ENCODE measurements at regions not wholly inside any gene's neighbourhood (a gene's known extent, or its start where the extent isn't known, plus 50 kb on each side); places are given as distances from the start of the nearest gene placed in this dataset.

- Histone ChIP-seq H2BK12ac (ENCODE audit: low read length in 2 of 2) (no peak overlapping the region), H3K9me3 (ENCODE audit: control insufficient read depth, low read length) (no peaks in the 10 kb centered on the region), H3K27me3 (ENCODE audit: control insufficient read depth in 1 of 2, insufficient read depth in 1 of 2, low read length in 2 of 2) (no peaks in the 10 kb centered on the region), H2BK120ac (ENCODE audit: low read depth, low read length) (no peak overlapping the region), H4K91ac (ENCODE audit: low read length) (no peak overlapping the region), H2AK5ac (ENCODE audit: low read length, severe bottlenecking) (no peak overlapping the region), H2AFZ (ENCODE audit: low read depth, low read length) (no peak overlapping the region), H3K14ac (ENCODE audit: low read length in 2 of 2) (no peak overlapping the region), H3K4me1 (ENCODE audit: control insufficient read depth, insufficient read depth, low read depth, low read length) (no peaks in the 10 kb centered on the region), H2BK5ac (ENCODE audit: low read depth, low read length, poor library complexity, severe bottlenecking) (no peak overlapping the region), H4K8ac (ENCODE audit: low read length) (no peak overlapping the region), H3K23ac (ENCODE audit: low read length in 2 of 2) (no peak overlapping the region), H3K18ac (ENCODE audit: low read depth in 1 of 2, low read length in 2 of 2) (no peak overlapping the region), H3K4ac (ENCODE audit: low read depth in 1 of 2, low read length in 2 of 2) (no peak overlapping the region), H3K27ac (ENCODE audit: low read length, poor library complexity, severe bottlenecking) (no peak overlapping the region), H3K4me2 (ENCODE audit: low read length, poor library complexity, severe bottlenecking) (no peak overlapping the region), H3K79me1 (replicated peaks; ENCODE audit: low read length, poor library complexity, severe bottlenecking) (no peaks in the 10 kb centered on the region), H3K9ac (ENCODE audit: low read length) (no peak overlapping the region), H3K36me3 (ENCODE audit: control insufficient read depth in 1 of 2, insufficient read depth in 2 of 2, low read depth in 1 of 2, low read length in 2 of 2) (no peaks in the 10 kb centered on the region), H2BK15ac (ENCODE audit: low read depth, poor library complexity, severe bottlenecking) (no peak overlapping the region), H3K4me3 (ENCODE audit: insufficient read depth in 1 of 2, low read depth in 1 of 2, low read length in 2 of 2) (no peak overlapping the region)
- no peak for DNase-seq
- WGBS = no CpG with 5 or more reads among the region's 3 CpGs
Observed at GRCh38 chr15:47352217-47352616, 365.1 kb upstream of the SEMA6D start.

DNA sequence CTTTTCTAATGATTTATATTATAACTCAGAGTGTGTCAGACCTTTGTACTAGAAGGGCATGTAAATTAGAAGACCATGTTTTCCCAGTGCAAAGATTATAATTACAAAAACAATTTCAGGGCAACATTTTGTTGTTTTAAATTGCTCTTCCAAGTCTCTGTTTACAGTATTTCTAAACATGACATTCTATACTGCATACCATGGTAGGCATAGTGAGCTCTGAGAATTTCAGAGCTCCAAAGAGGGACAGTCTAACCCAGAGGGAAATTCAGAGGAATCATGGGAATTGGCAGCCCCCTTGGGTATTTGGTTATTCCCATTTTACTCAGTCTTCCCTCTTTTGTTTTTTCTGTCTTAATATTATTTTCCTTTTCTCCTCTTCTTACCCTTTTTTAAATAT is 361.5 kb upstream of the SEMA6D start:
- Histone ChIP-seq H2BK120ac (ENCODE audit: low read depth, low read length) (no peak overlapping the region), H3K9me3 (ENCODE audit: control insufficient read depth, low read length) (no peaks in the 10 kb centered on the region), H3K27me3 (ENCODE audit: control insufficient read depth in 1 of 2, insufficient read depth in 1 of 2, low read length in 2 of 2) (no peaks in the 10 kb centered on the region), H3K9ac (ENCODE audit: low read length) (no peak overlapping the region), H2AK5ac (ENCODE audit: low read length, severe bottlenecking) (no peak overlapping the region), H3K4me1 (ENCODE audit: control insufficient read depth, insufficient read depth, low read depth, low read length) (no peaks in the 10 kb centered on the region), H3K18ac (ENCODE audit: low read depth in 1 of 2, low read length in 2 of 2) (no peak overlapping the region), H4K8ac (ENCODE audit: low read length) (no peak overlapping the region), H3K23ac (ENCODE audit: low read length in 2 of 2) (no peak overlapping the region), H3K4me3 (ENCODE audit: insufficient read depth in 1 of 2, low read depth in 1 of 2, low read length in 2 of 2) (no peak overlapping the region), H2BK12ac (ENCODE audit: low read length in 2 of 2) (no peak overlapping the region), H3K79me1 (replicated peaks; ENCODE audit: low read length, poor library complexity, severe bottlenecking) (no peaks in the 10 kb centered on the region), H3K4ac (ENCODE audit: low read depth in 1 of 2, low read length in 2 of 2) (no peak overlapping the region), H3K14ac (ENCODE audit: low read length in 2 of 2) (no peak overlapping the region), H4K91ac (ENCODE audit: low read length) (no peak overlapping the region), H2AFZ (ENCODE audit: low read depth, low read length) (no peak overlapping the region), H2BK5ac (ENCODE audit: low read depth, low read length, poor library complexity, severe bottlenecking) (no peak overlapping the region), H2BK15ac (ENCODE audit: low read depth, poor library complexity, severe bottlenecking) (no peak overlapping the region), H3K36me3 (ENCODE audit: control insufficient read depth in 1 of 2, insufficient read depth in 2 of 2, low read depth in 1 of 2, low read length in 2 of 2) (no peaks in the 10 kb centered on the region), H3K27ac (ENCODE audit: low read length, poor library complexity, severe bottlenecking) (no peak overlapping the region), H3K4me2 (ENCODE audit: low read length, poor library complexity, severe bottlenecking) (no peak overlapping the region)
- peak; percentile 5 for DNase-seq

DNA sequence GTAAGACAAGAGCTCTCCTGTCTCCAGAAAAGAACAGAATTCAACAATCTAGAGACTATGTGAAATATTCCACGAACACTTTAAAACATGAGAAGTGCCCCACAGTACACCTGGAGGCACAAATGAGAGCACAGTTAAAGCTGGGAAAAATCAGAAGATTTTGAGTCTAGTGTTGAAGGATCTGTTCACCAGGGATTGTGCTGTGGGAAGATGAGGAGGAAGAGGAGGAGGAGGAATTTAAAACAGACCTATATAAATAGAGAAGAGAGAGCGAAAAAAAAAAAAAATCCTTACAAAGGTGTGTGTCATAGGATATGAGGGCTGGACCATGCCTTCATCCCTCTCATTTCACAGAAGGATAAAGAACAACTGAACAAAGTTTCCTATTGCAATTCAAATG is 361.0 kb upstream of the SEMA6D start:
- H3K4ac ChIP-seq (ENCODE audit: low read depth in 1 of 2, low read length in 2 of 2) = no peak overlapping the region
- WGBS = 100% methylated on average over 1 of the region's 2 CpGs
- no peak overlapping the region for H3K14ac ChIP-seq (ENCODE audit: low read length in 2 of 2)
- H3K9me3 ChIP-seq (ENCODE audit: control insufficient read depth, low read length) = no peaks in the 10 kb centered on the region
- no peak overlapping the region for H3K18ac ChIP-seq (ENCODE audit: low read depth in 1 of 2, low read length in 2 of 2)
- H4K8ac ChIP-seq (ENCODE audit: low read length) = no peak overlapping the region
- H2BK5ac ChIP-seq (ENCODE audit: low read depth, low read length, poor library complexity, severe bottlenecking) = no peak overlapping the region
- no peaks in the 10 kb centered on the region for H3K27me3 ChIP-seq (ENCODE audit: control insufficient read depth in 1 of 2, insufficient read depth in 1 of 2, low read length in 2 of 2)
- H2BK12ac ChIP-seq (ENCODE audit: low read length in 2 of 2) = no peak overlapping the region
- no peak overlapping the region for H3K4me3 ChIP-seq (ENCODE audit: insufficient read depth in 1 of 2, low read depth in 1 of 2, low read length in 2 of 2)
- DNase-seq = no peak
- H3K23ac ChIP-seq (ENCODE audit: low read length in 2 of 2) = no peak overlapping the region
- H4K91ac ChIP-seq (ENCODE audit: low read length) = no peak overlapping the region
- no peak overlapping the region for H2BK15ac ChIP-seq (ENCODE audit: low read depth, poor library complexity, severe bottlenecking)
- no peaks in the 10 kb centered on the region for H3K36me3 ChIP-seq (ENCODE audit: control insufficient read depth in 1 of 2, insufficient read depth in 2 of 2, low read depth in 1 of 2, low read length in 2 of 2)
- H3K27ac ChIP-seq (ENCODE audit: low read length, poor library complexity, severe bottlenecking) = no peak overlapping the region
- no peaks in the 10 kb centered on the region for H3K4me1 ChIP-seq (ENCODE audit: control insufficient read depth, insufficient read depth, low read depth, low read length)
- no peak overlapping the region for H2BK120ac ChIP-seq (ENCODE audit: low read depth, low read length)
- no peak overlapping the region for H3K4me2 ChIP-seq (ENCODE audit: low read length, poor library complexity, severe bottlenecking)
- no peaks in the 10 kb centered on the region for H3K79me1 ChIP-seq (replicated peaks; ENCODE audit: low read length, poor library complexity, severe bottlenecking)
- no peak overlapping the region for H2AK5ac ChIP-seq (ENCODE audit: low read length, severe bottlenecking)
- no peak overlapping the region for H2AFZ ChIP-seq (ENCODE audit: low read depth, low read length)
- no peak overlapping the region for H3K9ac ChIP-seq (ENCODE audit: low read length)

GRCh38 chr15:47358876-47359275 is 358.4 kb upstream of the SEMA6D start:
- H2BK120ac ChIP-seq (ENCODE audit: low read depth, low read length) = no peak overlapping the region
- H3K14ac ChIP-seq (ENCODE audit: low read length in 2 of 2) = no peak overlapping the region
- no peak overlapping the region for H3K23ac ChIP-seq (ENCODE audit: low read length in 2 of 2)
- no peak for DNase-seq
- H4K91ac ChIP-seq (ENCODE audit: low read length) = no peak overlapping the region
- no peaks in the 10 kb centered on the region for H3K27me3 ChIP-seq (ENCODE audit: control insufficient read depth in 1 of 2, insufficient read depth in 1 of 2, low read length in 2 of 2)
- no peak overlapping the region for H2BK15ac ChIP-seq (ENCODE audit: low read depth, poor library complexity, severe bottlenecking)
- no peak overlapping the region for H3K4ac ChIP-seq (ENCODE audit: low read depth in 1 of 2, low read length in 2 of 2)
- H2BK12ac ChIP-seq (ENCODE audit: low read length in 2 of 2) = no peak overlapping the region
- H4K8ac ChIP-seq (ENCODE audit: low read length) = no peak overlapping the region
- no peak overlapping the region for H3K4me2 ChIP-seq (ENCODE audit: low read length, poor library complexity, severe bottlenecking)
- no peak overlapping the region for H3K18ac ChIP-seq (ENCODE audit: low read depth in 1 of 2, low read length in 2 of 2)
- no peaks in the 10 kb centered on the region for H3K36me3 ChIP-seq (ENCODE audit: control insufficient read depth in 1 of 2, insufficient read depth in 2 of 2, low read depth in 1 of 2, low read length in 2 of 2)
- H3K9ac ChIP-seq (ENCODE audit: low read length) = no peak overlapping the region
- WGBS = 50% methylated on average over 2 of the region's 2 CpGs
- H3K79me1 ChIP-seq (replicated peaks; ENCODE audit: low read length, poor library complexity, severe bottlenecking) = no peaks in the 10 kb centered on the region
- no peak overlapping the region for H3K4me3 ChIP-seq (ENCODE audit: insufficient read depth in 1 of 2, low read depth in 1 of 2, low read length in 2 of 2)
- no peaks in the 10 kb centered on the region for H3K9me3 ChIP-seq (ENCODE audit: control insufficient read depth, low read length)
- no peak overlapping the region for H2AK5ac ChIP-seq (ENCODE audit: low read length, severe bottlenecking)
- H2BK5ac ChIP-seq (ENCODE audit: low read depth, low read length, poor library complexity, severe bottlenecking) = no peak overlapping the region
- no peak overlapping the region for H2AFZ ChIP-seq (ENCODE audit: low read depth, low read length)
- no peaks in the 10 kb centered on the region for H3K4me1 ChIP-seq (ENCODE audit: control insufficient read depth, insufficient read depth, low read depth, low read length)
- no peak overlapping the region for H3K27ac ChIP-seq (ENCODE audit: low read length, poor library complexity, severe bottlenecking)
